ENCODE measurements at regions not wholly inside any gene's neighbourhood (a gene's known extent, or its start where the extent isn't known, plus 50 kb on each side); places are given as distances from the start of the nearest gene placed in this dataset.
"Not testable (repeated sequence)": the region's sequence is repeated elsewhere in the genome, so short reads cannot be mapped to it uniquely, and the experiment has no call there.

DNA sequence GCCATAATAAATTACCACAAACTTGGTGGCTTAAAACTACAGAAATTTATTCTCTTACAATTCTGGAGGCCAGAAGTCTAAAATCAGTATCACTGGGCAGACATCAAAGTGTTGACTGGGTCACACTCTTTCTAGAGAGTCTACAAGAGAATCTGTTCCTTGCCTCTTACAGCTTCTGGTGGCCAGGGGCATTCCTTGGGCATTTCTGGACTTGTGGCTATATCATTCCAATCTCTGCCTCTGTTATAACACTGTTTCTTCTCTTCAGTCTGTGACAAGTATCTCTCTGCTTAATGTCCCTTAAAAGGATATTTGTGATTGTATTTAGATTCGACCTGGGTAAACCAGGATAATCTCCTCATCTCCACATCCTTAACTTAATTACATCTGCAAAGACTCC lies 207.3 kb upstream of the DCAF8L1 start:
- DNase-seq, result no peak

DNA sequence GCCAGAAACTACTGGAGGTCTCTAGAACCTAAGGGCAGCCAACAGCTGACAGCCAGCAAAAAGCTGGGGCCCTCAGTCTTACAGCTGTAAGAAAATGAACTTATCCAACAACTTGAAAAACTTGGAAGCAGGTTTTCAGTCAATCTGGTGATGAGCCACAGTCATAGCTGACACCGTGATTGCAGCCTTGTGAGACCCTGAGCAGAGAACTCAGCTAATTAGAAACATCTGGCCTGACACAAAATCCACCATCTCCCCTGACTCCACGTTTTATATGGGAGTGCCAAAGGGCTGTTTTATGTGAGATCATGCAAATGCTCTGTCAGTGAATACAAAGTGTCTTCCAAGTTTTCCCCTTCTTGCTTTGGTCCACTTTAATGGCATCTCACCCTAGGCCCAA lies 198.8 kb upstream of the DCAF8L1 start:
- no peak for DNase-seq

DNA sequence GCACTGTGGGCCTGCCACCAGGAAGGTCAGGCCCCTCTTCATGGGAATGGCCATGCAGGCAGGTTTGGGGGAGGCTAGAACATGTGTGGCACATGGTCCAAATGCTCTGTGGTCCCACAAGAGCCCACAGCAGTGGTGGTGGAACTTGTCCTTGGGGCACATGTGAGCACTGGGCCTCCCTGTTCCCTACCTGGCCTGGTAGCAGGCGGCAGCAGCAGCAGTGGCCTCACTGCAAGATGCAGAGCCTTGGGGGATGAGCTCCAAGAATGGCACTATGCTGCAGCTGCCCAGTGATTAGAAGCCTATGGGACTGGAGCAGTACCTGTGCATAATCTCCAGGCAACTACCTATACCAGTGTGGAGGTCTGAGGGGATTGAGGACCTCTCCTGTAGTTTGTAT lies 197.0 kb upstream of the DCAF8L1 start:
- no peak for DNase-seq

GRCh38 chrX:28177202-28177601 lies 196.0 kb upstream of the DCAF8L1 start:
- peak in 1 of 2 experiments; percentile 1 for DNase-seq

DNA sequence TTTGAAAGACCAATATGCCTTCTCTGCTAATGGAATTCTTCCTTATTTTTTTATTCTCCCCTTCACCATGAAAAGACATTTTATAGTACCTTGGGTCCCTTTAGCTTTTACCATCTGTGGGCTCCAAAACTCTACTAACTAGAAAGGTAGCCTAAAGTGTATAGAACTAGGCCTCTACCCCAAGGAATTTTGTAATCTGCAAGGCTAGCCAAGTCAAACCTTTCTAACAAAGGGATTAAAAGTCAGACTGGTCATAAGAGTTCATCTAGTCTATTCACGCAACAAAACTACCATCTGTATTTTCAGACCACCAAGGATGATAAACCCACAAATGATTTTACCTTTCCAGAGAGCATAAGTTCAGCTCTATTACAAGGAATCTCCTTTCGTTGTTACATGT lies 189.5 kb upstream of the DCAF8L1 start:
- DNase-seq, result no peak

GRCh38 chrX:28158019-28158777 lies 176.9 kb upstream of the DCAF8L1 start:
- DNase-seq, result no peak

- DNase-seq, result not testable (repeated sequence)
Observed at GRCh38 chrX:28152263-28152662, 171.0 kb upstream of the DCAF8L1 start.

GRCh38 chrX:28135378-28136047 lies 154.3 kb upstream of the DCAF8L1 start:
- DNase-seq, result no peak

DNA sequence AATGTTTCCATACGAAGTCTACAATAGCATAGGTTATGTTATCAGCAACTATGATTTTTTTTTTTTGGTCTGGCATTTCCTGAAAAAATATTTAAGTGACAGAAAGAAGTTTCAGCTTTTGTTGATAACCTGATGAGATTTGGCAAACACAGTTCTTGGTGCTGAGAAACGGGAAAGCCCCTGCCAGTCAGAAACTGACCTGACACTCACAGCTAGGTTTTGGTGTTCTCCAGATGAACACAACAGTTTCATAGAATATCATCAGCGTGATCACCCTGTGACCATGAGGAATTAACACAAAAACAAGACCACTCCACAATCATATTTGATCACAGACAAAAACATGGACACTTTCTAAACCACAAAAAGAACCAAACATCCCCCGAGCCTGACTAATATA lies 152.5 kb upstream of the DCAF8L1 start:
- DNase-seq, result no peak

DNA sequence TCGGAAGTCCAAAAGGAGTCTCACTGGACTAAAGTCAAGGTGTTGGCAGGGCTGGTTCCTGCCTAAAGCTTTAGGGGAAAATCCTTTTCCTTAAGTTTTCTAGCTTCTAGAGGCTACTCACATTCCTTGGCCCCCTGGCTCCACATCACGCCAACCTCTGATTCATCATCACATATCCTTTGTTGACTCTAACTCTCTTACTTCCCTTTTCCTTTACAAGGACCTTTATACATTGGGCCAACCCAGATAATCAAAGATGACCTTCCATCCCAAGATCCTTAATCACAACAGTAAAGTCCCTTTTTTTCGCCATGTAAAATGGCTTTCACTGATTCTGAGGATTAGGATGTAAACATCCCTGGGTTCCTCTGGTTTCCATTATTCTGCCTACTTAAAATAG lies 146.4 kb upstream of the DCAF8L1 start:
- DNase-seq, result no peak

DNA sequence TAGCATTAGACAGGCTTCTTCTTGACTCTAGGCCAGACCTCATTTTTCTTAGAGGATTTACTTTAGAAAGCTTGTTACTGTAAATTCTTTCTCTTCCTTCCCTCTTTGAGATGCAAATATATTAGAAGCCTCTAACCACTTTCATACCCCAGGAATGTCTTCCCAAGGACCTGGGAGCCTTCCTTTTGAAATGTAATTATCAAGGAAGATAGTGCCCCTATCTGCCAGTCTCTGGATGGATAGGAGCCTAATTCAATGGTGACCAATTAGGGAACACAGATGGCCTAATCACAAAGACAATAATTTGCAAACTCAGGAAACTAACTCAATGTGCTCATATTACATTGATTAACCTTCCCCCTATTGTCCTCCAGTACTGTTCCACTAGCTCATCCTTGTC lies 145.6 kb upstream of the DCAF8L1 start:
- no peak for DNase-seq

- no peak for DNase-seq
Observed at GRCh38 chrX:28124416-28124815, 143.2 kb upstream of the DCAF8L1 start.

DNA sequence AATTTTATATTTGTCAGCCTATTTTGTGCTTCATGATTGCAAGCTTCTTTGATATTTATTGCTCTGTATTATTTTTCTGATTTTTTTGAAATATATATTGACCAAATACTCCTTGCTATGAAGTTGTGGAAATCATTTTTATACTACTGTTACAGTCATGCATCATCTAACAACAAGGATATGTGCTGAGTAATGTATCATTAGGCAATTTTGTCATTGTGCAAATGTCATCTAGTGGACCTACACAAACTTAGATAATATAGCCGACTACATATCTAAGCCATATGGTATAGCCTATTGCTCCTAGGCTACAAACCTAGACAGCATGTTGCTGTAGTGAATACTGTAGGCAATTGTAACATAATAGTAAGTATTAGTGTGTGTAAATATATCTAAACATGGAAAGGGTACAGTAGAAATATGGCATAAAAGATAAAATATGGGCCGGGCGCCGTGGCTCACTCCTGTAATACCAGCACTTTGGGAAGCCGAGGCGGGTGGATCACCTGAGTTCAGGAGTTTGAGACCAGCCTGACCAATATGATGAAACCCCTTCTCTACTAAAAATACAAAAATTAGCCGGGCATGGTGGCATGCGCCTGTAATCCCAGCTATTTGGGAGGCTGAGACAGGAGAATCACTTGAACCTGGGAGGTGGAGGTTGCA lies 139.5 kb upstream of the DCAF8L1 start:
- not testable (repeated sequence) for DNase-seq

DNA sequence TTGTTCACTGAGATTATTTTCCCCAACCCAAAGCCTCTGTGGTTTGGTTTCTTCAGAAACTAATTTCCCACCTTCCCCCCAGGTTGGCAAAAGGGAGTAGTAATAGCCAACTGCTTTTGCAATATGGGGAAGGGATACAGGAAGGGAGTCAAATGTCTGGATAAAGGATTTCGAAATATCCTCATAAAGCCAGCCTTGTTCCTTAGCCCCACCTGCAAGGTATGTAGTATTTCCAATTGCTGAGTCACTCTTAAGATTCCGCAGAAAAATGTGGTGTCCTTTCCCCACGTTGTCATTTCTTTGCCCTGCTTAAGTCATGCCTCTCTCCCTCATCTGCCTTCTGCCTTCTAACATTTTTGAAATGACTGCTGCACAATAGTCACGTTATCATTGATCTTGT lies 138.8 kb upstream of the DCAF8L1 start:
- DNase-seq, result no peak

- DNase-seq, result no peak
Observed at GRCh38 chrX:28108186-28108945, 127.1 kb upstream of the DCAF8L1 start.

DNA sequence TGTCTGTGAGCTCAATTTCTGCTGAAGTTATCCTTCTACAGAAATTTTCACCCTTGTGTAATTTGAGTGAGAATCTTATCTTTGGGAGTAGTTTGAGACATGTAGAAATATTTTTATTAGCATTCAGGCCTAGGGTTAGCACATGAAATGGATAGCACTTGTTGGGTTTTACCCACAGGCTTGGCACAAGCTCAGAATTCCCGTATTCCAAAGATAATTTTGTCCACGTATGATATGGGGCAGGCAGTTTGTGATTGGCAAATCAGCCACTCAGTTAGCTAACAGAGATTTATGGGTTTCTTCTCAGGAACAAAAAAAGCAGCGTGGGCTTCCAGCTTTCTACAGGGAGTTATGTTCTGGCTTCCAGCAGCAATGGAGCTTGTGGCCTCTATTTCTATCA lies 117.9 kb upstream of the DCAF8L1 start:
- no peak for DNase-seq

DNA sequence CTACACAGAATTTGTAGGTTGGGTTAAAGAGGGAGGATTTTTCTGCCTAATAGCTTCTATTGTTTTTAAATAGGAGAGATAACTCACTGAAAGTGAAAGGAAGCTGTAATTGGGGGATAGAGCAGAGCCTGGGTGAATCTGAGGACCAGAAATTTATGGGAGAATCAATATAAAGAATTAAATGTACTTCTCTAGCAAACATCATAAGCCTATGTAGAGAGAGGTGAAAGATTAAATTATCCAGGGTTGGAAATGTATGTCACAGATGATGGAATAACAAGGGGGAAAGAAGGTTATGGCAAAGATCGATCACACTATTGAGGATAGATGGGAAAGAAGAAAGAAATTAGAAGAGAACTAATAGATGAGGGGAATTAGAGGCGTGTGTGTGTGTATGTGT lies 104.4 kb upstream of the DCAF8L1 start:
- DNase-seq, result no peak

GRCh38 chrX:28058901-28059300 lies 77.7 kb upstream of the DCAF8L1 start:
- DNase-seq, result no peak

DNA sequence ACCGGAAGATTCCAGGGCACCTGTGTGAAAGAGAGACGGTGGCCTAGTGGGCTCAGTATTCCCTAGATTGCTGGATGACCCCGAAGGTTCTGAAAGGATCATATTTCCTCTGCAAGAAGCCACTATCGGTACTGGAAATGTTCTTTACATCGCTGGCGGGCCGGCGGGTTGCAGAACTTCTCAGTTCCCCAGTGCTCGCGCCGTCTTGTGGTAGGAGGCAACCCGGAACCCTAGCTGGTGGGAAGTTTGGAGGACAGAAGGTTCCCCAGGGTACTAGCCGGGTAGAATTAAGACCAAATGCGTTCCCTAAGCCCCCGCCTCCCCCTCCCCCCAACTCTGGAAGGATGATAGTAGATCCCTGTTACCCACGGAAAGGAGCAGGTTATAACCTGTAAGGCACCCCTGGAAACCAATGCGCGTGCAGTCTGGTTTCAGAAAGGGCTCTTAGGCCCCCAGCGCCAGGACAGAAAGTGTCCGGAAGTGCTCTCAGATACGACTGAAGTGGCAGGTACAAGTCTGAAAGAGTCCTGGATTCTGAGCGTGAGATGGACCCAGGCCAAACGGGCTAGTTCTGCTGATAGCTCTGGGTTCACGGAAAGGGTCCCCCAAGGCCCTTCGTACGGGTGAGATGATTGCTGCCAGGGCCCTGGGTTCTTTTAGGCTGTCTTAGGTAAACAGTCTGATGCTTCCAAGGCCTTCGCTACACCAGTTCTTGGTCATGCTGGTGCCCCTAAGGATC lies 61.7 kb upstream of the DCAF8L1 start:
- no peak for DNase-seq

DNA sequence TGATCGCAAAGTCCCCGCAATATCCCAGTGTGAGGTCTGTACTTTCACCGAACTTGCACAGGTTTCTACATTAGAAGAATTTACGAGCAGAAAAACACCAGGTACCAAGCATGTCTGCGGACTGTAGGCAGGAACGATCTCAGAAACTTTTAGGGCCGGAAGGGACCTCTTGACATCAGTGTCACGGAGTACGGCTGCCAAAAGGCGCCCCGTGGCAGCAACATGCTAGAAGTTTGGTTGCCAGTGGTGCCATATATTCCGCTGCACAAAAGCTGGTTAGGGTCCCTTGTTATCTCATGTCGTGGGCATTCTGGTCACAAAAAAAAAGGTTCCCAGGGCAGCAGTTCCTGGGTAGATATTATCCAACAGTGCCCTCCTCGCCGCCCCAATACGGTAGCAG lies 61.0 kb upstream of the DCAF8L1 start:
- no peak for DNase-seq

DNA sequence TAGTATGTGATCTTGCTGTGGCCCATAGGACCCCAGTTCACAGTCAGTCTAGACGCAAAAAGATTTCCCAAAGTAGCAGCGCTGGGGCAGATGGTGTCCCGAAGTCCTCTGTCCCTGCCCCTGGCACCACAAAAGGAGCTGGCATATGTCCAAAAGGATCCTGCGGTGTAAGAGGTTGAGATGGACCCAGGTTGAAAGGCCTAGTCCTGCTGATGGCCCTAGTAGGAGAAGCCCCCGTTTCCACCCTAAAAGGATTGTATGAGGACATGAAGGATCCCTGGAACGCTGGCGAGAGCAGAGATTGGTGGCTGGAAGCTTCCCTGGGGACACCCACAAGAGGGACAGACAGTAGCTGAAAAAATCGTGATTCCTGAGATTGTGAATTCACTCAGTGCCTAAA lies 58.0 kb upstream of the DCAF8L1 start:
- DNase-seq, result no peak
